GM19463 (cell line): ENCODE measurements at regions not wholly inside any gene's neighbourhood (a gene's known extent, or its start where the extent isn't known, plus 50 kb on each side); places are given as distances from the start of the nearest gene placed in this dataset.
"Not testable (repeated sequence)": the region's sequence is repeated elsewhere in the genome, so short reads cannot be mapped to it uniquely, and the experiment has no call there.

ENCODE experiments used
- ATAC-seq: cut with Tn5 transposase; IDR thresholded peaks from one replicate; pipeline ENCODE4 v1.9.1; 2021; ENCODE audit warnings: mild to moderate bottlenecking, moderate library complexity; ENCODE audit not compliant: unreplicated experiment

GRCh38 chr1:168825820-168826219, 96.8 kb upstream of the DPT start:
- no peak for ATAC-seq

- no peak for ATAC-seq
Observed at GRCh38 chr1:168826269-168826668, 97.3 kb upstream of the DPT start.

- ATAC-seq: no peak
Observed at GRCh38 chr1:168827557-168827956, 98.6 kb upstream of the DPT start.

GRCh38 chr1:168829876-168830275, 100.9 kb upstream of the DPT start:
- no peak for ATAC-seq

GRCh38 chr1:168830562-168830961, 101.6 kb upstream of the DPT start:
- ATAC-seq: no peak

- no peak for ATAC-seq
Observed at GRCh38 chr1:168832661-168833060, 103.7 kb upstream of the DPT start.

- ATAC-seq: no peak
Observed at GRCh38 chr1:168833362-168833761, 104.4 kb upstream of the DPT start.

GRCh38 chr1:168833801-168834224, 104.8 kb upstream of the DPT start:
- ATAC-seq: no peak

- peak; percentile 70 for ATAC-seq
Observed at GRCh38 chr1:168834225-168834872, 105.3 kb upstream of the DPT start.

GRCh38 chr1:168835176-168835575, 106.2 kb upstream of the DPT start:
- ATAC-seq: no peak

GRCh38 chr1:168835791-168836190, 106.8 kb upstream of the DPT start:
- no peak for ATAC-seq

- ATAC-seq: no peak
Observed at GRCh38 chr1:168836469-168836868, 107.5 kb upstream of the DPT start.

- ATAC-seq: not testable (repeated sequence)
Observed at GRCh38 chr1:168837230-168837629, 108.2 kb upstream of the DPT start.

- ATAC-seq: no peak
Observed at GRCh38 chr1:168842306-168842705, 113.3 kb upstream of the DPT start.

- ATAC-seq: no peak
Observed at GRCh38 chr1:168842916-168843315, 113.9 kb upstream of the DPT start.

GRCh38 chr1:168843401-168843800, 114.4 kb upstream of the DPT start:
- ATAC-seq: no peak

- no peak for ATAC-seq
Observed at GRCh38 chr1:168843950-168844349, 114.9 kb upstream of the DPT start.

GRCh38 chr1:168845140-168845539, 116.1 kb upstream of the DPT start:
- ATAC-seq: no peak

- no peak for ATAC-seq
Observed at GRCh38 chr1:168848051-168848450, 119.0 kb upstream of the DPT start.

- ATAC-seq: no peak
Observed at GRCh38 chr1:168861421-168862004, 132.5 kb upstream of the DPT start.

GRCh38 chr1:168863772-168864171, 134.8 kb upstream of the DPT start:
- no peak for ATAC-seq

- no peak for ATAC-seq
Observed at GRCh38 chr1:168864266-168864665, 135.3 kb upstream of the DPT start.
